Body of pancreas (tissue), 4 donors: ENCODE measurements at regions not wholly inside any gene's neighbourhood (a gene's known extent, or its start where the extent isn't known, plus 50 kb on each side); places are given as distances from the start of the nearest gene placed in this dataset.

Source experiments
- POLR2A ChIP-seq, 3 donors: fragments of 450-650 bp; IDR thresholded peaks; one replicate each; pipeline ENCODE4 v1.6.1; 2016; ENCODE audit warnings: antibody characterized with exemption in 3 of 3, mild to moderate bottlenecking in 2 of 3
- TF ChIP-seq, protein P1 (sequence below), 7 experiments: fragments of 450-650 bp in 4 of 7; fragments of 200-600 bp in 3 of 7; sonication (generic) in 3 of 7; IDR thresholded peaks; one replicate each; pipeline ENCODE4 v1.5.1; 2016 to 2019; ENCODE audit warnings: antibody characterized with exemption in 7 of 7

- TF ChIP-seq, protein P1, sequence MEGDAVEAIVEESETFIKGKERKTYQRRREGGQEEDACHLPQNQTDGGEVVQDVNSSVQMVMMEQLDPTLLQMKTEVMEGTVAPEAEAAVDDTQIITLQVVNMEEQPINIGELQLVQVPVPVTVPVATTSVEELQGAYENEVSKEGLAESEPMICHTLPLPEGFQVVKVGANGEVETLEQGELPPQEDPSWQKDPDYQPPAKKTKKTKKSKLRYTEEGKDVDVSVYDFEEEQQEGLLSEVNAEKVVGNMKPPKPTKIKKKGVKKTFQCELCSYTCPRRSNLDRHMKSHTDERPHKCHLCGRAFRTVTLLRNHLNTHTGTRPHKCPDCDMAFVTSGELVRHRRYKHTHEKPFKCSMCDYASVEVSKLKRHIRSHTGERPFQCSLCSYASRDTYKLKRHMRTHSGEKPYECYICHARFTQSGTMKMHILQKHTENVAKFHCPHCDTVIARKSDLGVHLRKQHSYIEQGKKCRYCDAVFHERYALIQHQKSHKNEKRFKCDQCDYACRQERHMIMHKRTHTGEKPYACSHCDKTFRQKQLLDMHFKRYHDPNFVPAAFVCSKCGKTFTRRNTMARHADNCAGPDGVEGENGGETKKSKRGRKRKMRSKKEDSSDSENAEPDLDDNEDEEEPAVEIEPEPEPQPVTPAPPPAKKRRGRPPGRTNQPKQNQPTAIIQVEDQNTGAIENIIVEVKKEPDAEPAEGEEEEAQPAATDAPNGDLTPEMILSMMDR (IDR thresholded peaks at IDR 0.05), result no peak
- no peak for TF ChIP-seq POLR2A (IDR thresholded peaks at IDR 0.05)
Measured at GRCh38 chr15:89413877-89414276, 79.3 kb upstream of the POLG start.
